ENCODE measurements at regions not wholly inside any gene's neighbourhood (a gene's known extent, or its start where the extent isn't known, plus 50 kb on each side); places are given as distances from the start of the nearest gene placed in this dataset.

DNA sequence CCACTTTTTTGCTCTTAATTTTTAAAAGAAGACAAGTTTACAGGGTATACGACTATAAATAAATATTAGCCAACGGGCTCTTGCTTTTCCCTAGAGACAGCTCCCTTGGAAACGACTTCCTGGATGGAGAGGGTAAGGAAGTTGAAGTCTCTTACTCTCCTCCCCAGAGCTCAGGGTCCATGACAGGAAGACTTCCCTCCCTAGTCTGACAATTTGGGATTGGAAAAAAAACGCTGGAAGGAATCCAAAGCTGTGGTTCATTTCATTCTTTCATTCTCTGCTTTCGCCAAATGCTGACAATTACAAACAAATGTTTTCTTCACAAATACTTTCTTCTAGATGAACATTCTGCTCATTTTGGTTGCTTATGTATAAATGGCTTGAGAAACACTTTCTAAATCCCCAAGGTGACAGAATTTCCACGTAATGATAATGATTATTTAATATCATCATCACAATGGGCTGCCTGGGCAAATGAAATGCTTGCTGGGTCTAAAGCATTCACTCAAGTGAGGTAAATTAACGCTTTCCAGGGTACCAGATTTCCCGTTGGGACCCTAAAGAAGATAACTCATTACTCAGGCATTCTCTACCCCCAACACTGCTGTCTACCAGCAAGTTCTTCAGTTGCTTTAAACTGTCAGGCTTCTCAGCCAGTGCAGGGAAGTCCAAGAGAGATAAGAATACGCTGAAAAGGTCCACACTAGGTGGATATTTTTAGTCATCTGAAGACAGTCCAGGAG is 139.8 kb upstream of the SLC30A5 start:
- TF ChIP-seq CTCF (conservative IDR thresholded peaks at IDR 0.05): no peak
- TF ChIP-seq ZFX (IDR thresholded peaks at IDR 0.05): no peak
